MM.1S (cell line): ENCODE measurements at regions not wholly inside any gene's neighbourhood (a gene's known extent, or its start where the extent isn't known, plus 50 kb on each side); places are given as distances from the start of the nearest gene placed in this dataset.

Experiments
- DNase-seq: peaks from one replicate; pipeline ENCODE4 v3.0.0-alpha.2; 2015
- H2AFZ ChIP-seq: fragments of 300-600 bp; sonication (generic); 2 replicates; pipeline ENCODE4 v1.6.0; 2016; ENCODE audit warnings: antibody characterized with exemption, low read length
- H3F3A ChIP-seq: fragments of 300-600 bp; sonication (generic); 2 replicates; pipeline ENCODE4 v1.6.1; 2016; ENCODE audit warnings: mild to moderate bottlenecking, antibody characterized with exemption, low read length, moderate library complexity, mixed read lengths; ENCODE audit not compliant: insufficient read depth
- H3K27ac ChIP-seq: fragments of 300-600 bp; sonication (generic); 2 replicates; pipeline ENCODE4 v1.5.1; 2016; ENCODE audit warnings: mild to moderate bottlenecking, low read length
- H3K27me3 ChIP-seq: fragments of 300-600 bp; sonication (generic); replicated peaks from 2 replicates; pipeline ENCODE4 v1.6.0; 2016; ENCODE audit warnings: low read length; ENCODE audit not compliant: insufficient read depth
- H3K36me3 ChIP-seq: fragments of 300-600 bp; sonication (generic); replicated peaks from 2 replicates; pipeline ENCODE4 v1.6.1; 2016; ENCODE audit warnings: mild to moderate bottlenecking, low read length, mixed read lengths; ENCODE audit not compliant: insufficient read depth
- H3K4me1 ChIP-seq: fragments of 300-600 bp; sonication (generic); 2 replicates; pipeline ENCODE4 v1.6.1; 2016; ENCODE audit warnings: low read length, mixed read lengths
- H3K4me2 ChIP-seq: fragments of 300-600 bp; sonication (generic); 2 replicates; pipeline ENCODE4 v1.6.0; 2016; ENCODE audit warnings: low read depth, low read length
- H3K4me3 ChIP-seq: fragments of 300-600 bp; sonication (generic); 2 replicates; pipeline ENCODE4 v1.5.1; 2016; ENCODE audit warnings: low read length, mixed read lengths
- H3K79me2 ChIP-seq: fragments of 300-600 bp; sonication (generic); 2 replicates; pipeline ENCODE4 v1.6.1; 2016; ENCODE audit warnings: mixed run types, low read length, mixed read lengths
- H3K9ac ChIP-seq: fragments of 300-600 bp; sonication (generic); 2 replicates; pipeline ENCODE4 v1.6.1; 2016; ENCODE audit warnings: low read length, mixed read lengths
- H3K9me2 ChIP-seq: fragments of 300-600 bp; sonication (generic); replicated peaks from 2 replicates; pipeline ENCODE4 v1.6.1; 2016; ENCODE audit warnings: mild to moderate bottlenecking, low read length, mixed read lengths; ENCODE audit not compliant: insufficient read depth
- H3K9me3 ChIP-seq: fragments of 300-600 bp; sonication (generic); replicated peaks from 2 replicates; pipeline ENCODE4 v1.6.1; 2016; ENCODE audit warnings: mild to moderate bottlenecking, low read length, mixed read lengths; ENCODE audit not compliant: insufficient read depth
- H4K20me1 ChIP-seq: fragments of 300-600 bp; sonication (generic); 2 replicates; pipeline ENCODE4 v1.6.1; 2016; ENCODE audit warnings: mild to moderate bottlenecking, low read length, moderate library complexity, mixed read lengths; ENCODE audit not compliant: insufficient read depth
- EZH2 ChIP-seq: fragments of 300-600 bp; sonication (generic); optimal IDR thresholded peaks from 2 replicates; pipeline ENCODE3; 2017; ENCODE audit warnings: low read depth, mild to moderate bottlenecking, antibody characterized with exemption, low read length, mixed read lengths
- EZH2phosphoT487 ChIP-seq: fragments of 300-600 bp; sonication (generic); IDR thresholded peaks from 2 replicates; pipeline ENCODE4 v1.6.1; 2018; ENCODE audit warnings: antibody characterized with exemption, low read length
- TF ChIP-seq, protein P1 (sequence below): fragments of 300-600 bp; sonication (generic); IDR thresholded peaks from 2 replicates; pipeline ENCODE4 v1.5.1; 2016; ENCODE audit warnings: antibody characterized with exemption, low read length, mixed read lengths

GRCh38 chr10:84837877-84838276 is 509.5 kb downstream of the CCSER2 start:
- Histone ChIP-seq H3K27me3 (no peaks in the 10 kb centered on the region), H3K9me2 (no peaks in the 10 kb centered on the region), H3F3A (no peaks in the 10 kb centered on the region), H3K9ac (no peak overlapping the region), H3K79me2 (no peaks in the 10 kb centered on the region), H3K9me3 (no peaks in the 10 kb centered on the region), H3K4me1 (no peaks in the 10 kb centered on the region), H2AFZ (no peak overlapping the region), H3K4me2 (no peak overlapping the region), H4K20me1 (no peaks in the 10 kb centered on the region), H3K36me3 (no peaks in the 10 kb centered on the region), H3K27ac (no peak overlapping the region), H3K4me3 (no peak overlapping the region)
- TF ChIP-seq EZH2phosphoT487 (no peak), EZH2 (no peak)
- TF ChIP-seq, protein P1, sequence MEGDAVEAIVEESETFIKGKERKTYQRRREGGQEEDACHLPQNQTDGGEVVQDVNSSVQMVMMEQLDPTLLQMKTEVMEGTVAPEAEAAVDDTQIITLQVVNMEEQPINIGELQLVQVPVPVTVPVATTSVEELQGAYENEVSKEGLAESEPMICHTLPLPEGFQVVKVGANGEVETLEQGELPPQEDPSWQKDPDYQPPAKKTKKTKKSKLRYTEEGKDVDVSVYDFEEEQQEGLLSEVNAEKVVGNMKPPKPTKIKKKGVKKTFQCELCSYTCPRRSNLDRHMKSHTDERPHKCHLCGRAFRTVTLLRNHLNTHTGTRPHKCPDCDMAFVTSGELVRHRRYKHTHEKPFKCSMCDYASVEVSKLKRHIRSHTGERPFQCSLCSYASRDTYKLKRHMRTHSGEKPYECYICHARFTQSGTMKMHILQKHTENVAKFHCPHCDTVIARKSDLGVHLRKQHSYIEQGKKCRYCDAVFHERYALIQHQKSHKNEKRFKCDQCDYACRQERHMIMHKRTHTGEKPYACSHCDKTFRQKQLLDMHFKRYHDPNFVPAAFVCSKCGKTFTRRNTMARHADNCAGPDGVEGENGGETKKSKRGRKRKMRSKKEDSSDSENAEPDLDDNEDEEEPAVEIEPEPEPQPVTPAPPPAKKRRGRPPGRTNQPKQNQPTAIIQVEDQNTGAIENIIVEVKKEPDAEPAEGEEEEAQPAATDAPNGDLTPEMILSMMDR = no peak
- no peak for DNase-seq

DNA sequence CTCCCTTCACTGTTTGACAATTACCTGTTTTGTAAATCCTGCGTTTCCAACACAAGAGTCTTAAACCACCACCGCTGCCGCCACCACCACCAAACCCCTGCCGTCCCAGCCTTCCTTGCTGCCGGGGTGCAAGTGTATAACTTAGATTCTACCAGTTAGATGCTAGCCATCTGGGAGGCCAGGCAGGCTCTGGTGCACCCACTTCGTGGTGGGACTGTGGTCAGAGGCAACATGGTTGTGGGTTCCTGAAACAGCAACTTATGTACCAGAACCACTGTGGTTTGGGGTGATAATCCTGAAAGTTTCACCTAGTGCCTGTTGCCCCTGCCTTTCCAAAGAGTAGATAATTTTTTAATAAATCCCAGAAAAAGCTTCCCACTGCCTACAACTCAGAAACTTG is 510.5 kb downstream of the CCSER2 start:
- Histone ChIP-seq H3K9me2 (no peaks in the 10 kb centered on the region), H4K20me1 (no peaks in the 10 kb centered on the region), H3K9ac (no peak overlapping the region), H3K36me3 (no peaks in the 10 kb centered on the region), H3K27ac (no peak overlapping the region), H3K4me2 (no peak overlapping the region), H3K27me3 (no peaks in the 10 kb centered on the region), H3K9me3 (no peaks in the 10 kb centered on the region), H3F3A (no peaks in the 10 kb centered on the region), H3K4me3 (no peak overlapping the region), H3K4me1 (no peaks in the 10 kb centered on the region), H2AFZ (no peak overlapping the region), H3K79me2 (no peaks in the 10 kb centered on the region)
- TF ChIP-seq, protein P1 = no peak
- TF ChIP-seq EZH2phosphoT487 = no peak
- no peak for TF ChIP-seq EZH2
- peak; percentile 15 for DNase-seq

DNA sequence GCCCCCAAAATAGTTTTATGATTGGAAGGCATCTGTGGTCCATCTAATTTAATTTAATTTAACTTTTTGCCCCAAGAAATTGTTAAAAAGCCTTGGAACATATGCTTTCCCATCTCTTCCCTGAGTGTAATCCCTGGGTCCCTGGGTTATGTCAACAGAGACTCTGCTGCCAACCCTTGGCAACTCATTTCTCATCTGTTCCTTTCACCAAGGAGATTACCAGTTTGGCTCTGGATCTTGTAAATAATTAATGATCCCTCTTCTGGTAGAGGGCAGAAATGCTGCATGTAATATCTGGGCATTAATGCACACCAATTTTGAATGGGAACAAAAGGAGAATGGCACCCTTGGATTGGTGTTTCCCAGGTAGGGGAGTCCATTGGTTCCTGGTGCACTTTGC is 514.2 kb downstream of the CCSER2 start:
- Histone ChIP-seq H2AFZ (no peak overlapping the region), H3K27ac (no peak overlapping the region), H3K4me1 (no peaks in the 10 kb centered on the region), H3K4me2 (no peak overlapping the region), H4K20me1 (no peaks in the 10 kb centered on the region), H3K27me3 (no peaks in the 10 kb centered on the region), H3K9ac (no peak overlapping the region), H3K4me3 (no peak overlapping the region), H3K9me2 (no peaks in the 10 kb centered on the region), H3K36me3 (no peaks in the 10 kb centered on the region), H3F3A (no peaks in the 10 kb centered on the region), H3K79me2 (no peaks in the 10 kb centered on the region), H3K9me3 (no peaks in the 10 kb centered on the region)
- TF ChIP-seq, protein P1 = no peak
- TF ChIP-seq EZH2 = no peak
- TF ChIP-seq EZH2phosphoT487 = no peak
- DNase-seq = no peak
